NCI-H1417 treated with DMSO at 0.1 percent for 48 hours (cell line): ENCODE measurements at regions not wholly inside any gene's neighbourhood (a gene's known extent, or its start where the extent isn't known, plus 50 kb on each side); places are given as distances from the start of the nearest gene placed in this dataset.

ENCODE experiments used
- DNase-seq: peaks from one replicate; lab custom pipeline; 2025; lab: John Stamatoyannopoulos, UW

DNA sequence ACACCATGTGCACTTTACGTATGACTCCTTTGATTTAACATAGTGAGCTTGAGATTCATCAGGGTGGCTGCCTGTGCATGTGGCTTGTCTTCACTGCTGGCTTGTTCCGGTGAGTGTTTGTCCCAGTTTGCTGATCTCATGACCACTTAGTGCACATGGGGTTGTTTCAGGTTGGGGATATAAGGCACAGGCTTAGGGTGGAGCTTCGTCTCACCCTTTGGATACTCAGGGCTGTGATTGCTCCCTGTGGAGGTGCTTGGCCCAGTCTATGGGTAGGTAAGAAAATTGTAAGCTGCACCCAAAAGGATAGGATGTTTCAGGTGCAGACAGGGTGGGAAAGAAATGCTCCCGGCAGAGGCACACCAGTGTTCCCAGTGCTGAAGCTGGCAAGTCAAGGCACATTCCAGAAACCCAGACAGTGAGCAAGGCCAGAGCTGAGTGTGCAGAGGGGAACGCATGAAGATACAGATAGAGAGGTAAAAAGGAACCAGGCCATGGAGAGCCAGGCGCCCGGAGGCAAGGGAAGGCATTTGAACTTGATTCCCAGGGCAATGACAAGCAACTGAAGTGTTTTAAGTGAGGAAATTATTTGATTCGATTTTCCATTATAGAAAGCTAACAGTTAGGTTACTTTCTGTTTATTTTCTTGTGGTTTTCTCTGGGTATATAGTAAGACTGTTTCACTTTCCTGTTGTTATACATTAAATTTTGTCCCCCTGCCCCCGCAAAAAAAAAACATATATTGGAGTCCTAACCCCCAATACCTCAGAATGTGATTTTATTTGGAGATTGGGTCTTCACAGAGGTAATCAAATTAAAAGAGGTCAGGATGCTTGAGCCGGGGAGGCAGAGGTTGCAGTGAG is 289.8 kb upstream of the KLF6 start:
- DNase-seq: no peak

GRCh38 chr10:4073912-4074311 is 288.9 kb upstream of the KLF6 start:
- no peak for DNase-seq

DNA sequence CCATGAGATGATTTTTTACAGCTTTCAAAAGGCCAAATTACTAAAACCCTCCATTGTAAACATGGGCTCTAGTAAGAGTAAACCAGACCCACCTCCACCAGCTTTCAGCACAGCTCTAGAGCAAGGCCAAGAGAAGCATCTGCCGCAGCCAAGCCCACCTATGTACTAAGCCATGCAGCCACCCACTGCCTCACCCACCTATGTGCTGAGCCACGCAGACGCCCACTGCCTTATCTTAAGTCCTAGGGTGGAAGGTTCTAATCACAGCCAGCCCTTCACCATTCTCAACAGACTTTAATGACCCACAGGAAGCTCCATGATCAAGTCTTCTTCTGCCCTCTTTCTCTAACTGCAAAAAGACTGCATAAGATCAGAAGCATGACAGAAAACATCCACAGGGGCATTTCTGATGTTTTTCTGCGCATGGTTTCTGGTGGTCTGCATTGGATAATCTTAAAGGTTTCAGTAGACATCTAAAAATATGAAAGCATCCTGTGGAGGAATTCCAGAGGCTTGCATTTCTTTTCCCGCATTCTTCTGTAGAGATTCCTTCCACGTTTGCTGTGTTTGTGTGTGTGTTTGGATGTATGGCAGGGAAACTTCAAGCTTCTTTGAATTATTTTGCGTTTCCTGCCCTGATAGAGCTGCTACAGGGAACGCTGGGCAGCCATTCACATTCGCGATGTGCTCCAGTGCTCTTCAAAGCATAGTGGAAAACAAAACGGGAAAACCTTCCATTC is 286.1 kb upstream of the KLF6 start:
- DNase-seq: no peak

GRCh38 chr10:4070184-4070583 is 285.2 kb upstream of the KLF6 start:
- DNase-seq: no peak

DNA sequence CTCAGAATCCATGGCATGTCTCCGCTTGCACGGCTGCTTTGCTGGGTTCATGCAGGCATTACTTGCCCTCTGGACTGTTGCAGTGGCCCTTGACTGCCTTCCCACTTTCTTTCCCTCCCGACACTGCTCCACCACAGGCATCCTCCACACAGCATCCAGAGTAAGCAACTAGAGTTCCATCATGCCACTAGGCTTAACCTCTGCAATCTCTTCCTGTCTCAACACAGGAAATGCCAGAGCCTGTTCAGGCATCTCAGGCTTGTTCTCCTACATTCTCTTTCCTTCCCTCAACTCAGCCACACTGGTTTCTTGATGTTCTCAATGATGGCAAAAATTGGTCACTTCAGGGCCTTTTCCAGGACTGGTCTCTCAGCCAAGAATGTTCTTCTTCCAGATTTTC is 284.5 kb upstream of the KLF6 start:
- no peak for DNase-seq

- no peak for DNase-seq
Measured at GRCh38 chr10:4068629-4069028, 283.6 kb upstream of the KLF6 start.

DNA sequence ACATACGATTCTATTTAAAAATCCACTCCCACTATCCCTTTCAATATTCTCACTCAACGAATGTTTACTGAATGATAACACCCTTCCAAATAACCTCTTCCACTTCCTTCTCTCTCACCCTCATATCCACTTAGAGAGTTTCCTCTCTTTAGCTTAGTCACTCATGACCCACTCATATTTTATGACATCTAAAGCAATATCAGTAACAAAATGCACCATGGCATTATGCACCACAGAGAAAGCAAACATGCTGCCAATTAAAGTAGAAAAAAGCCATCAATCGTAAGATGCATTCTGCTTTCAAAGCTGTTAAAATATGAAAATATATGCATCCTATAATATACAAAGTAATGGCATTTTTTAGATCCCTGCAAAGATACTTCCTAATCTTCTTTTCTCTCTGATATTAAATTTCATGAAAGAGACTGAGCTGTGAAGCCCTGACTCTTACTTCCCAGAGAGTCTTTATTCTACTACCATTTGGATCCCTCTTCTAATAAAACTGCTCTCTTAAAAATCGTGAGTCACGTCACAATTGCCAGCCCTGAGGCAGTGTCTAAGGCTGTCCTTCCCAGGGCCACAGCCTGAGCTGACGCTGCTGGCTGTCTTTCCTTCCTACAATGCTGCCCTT is 283.0 kb upstream of the KLF6 start:
- no peak for DNase-seq

- no peak for DNase-seq
Measured at GRCh38 chr10:4067531-4067930, 282.5 kb upstream of the KLF6 start.

DNA sequence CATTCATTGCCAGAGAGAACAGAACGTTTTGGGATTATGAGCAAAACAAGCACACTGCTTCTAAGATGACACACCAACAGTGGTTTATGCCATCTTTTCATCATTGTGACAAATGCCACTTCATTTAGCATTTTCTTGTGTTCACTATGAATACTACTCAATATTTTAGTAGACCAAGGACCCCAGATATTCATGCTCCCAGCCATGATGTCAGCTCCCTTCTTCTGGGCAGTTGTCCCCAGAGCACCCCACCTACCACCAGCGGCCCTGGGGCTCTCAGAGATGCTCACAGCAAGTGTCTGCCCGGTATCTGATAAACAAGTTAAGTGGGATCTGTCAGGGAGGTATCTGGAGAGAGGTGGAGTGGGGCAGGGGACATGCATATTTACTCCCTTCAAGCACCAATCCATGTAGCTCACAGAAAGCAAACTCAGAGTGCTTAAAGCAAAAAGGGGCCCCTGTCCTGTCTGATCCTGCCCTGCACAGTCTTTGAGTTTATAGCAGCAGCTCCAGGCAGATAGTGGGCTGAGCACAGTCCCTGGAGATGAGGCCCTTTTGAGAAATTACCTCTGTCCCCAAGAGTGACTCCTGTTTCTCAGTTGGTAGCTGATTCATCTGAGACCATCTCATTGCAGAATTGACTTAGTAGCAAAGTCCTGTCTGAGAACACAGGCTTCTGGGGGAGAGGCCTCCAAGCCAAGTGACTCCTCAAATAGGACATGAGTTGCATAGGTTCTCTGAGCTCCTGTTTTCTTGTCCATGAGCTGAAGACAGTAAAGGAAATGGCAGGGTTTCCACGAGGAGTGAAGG is 281.8 kb upstream of the KLF6 start:
- DNase-seq: no peak

GRCh38 chr10:4064489-4064888 is 279.5 kb upstream of the KLF6 start:
- DNase-seq: no peak

DNA sequence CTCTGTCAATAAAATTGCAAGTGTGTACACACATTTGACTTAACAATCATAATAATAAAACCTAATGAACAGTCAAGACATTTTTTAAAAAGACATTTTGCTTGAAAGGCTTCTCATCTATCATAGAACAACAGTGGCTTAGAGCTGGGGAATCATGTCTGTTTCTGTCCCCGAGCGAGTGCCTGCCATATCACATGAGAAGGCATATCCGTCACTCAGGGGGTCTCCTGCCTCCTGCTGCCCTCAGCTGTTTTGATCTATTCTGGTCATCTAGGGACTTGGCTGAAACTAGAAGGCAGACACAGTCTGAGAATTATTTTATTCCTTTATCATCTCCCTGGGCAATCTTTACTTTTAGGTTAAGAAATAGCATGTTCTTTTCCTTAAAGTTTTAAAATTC is 278.7 kb upstream of the KLF6 start:
- no peak for DNase-seq

DNA sequence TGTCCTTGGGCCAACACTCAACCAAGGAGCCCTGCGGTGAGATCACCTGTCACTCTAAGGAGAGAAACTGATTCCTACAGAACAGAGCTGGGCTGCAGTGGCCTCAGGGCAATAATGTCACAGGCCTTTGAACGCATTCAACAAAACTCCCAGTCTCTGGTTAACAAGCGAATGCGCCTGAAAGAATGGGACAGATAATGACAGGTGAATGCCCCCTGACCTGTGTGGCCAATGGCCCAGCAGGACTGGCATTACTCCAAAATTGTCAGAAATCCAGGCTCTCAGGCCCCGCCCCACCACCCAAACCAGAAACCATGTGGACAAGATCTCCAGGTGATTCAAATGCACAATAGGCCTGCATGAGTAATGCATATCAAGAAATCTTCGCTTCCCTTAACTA is 277.7 kb upstream of the KLF6 start:
- DNase-seq: no peak

DNA sequence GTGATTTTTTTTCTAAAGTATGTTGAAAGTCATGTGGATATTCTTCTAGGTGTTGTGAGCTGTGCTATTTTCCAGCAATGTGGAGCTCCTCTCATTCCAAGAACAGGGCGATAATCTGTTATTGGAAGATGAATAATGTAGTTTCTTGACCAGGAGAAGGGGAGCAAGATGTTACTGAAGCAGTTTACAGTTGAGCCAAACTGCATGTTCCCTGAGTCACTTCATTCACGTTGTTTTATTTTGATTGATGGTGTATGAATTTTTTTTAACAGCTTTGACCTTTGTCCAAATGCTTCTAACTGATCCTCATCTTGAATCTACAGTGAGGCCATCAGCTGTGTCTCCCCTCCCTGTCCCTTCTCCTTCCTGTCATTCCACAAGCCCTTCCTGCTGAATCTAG is 277.1 kb upstream of the KLF6 start:
- no peak for DNase-seq

DNA sequence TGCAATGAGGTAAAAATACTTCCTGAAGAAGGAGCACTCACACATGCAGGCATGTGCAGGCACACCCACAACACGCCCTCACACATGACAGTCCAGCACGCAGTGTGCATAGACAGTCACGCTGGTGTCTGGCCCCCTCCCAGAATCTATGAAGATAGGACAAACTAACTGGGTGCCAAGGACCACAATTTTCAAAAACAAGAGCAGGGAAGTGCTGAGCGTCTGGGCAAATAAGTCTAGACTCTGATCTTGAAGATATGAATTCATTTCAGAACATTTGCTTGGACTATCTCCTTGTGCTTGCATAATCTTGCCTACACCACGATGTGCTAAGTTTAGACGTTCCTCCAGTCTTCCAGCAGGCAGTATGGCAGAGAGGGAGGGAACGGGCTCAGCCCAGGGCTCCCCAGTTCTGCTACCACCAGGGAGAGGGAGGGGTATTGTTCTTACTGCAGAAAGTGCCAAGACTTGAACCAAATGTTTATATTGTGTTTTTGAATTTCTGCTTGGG is 276.5 kb upstream of the KLF6 start:
- DNase-seq: no peak

GRCh38 chr10:4059471-4060138 is 274.6 kb upstream of the KLF6 start:
- DNase-seq: no peak

- DNase-seq: no peak
Measured at GRCh38 chr10:4058514-4059029, 273.6 kb upstream of the KLF6 start.

- DNase-seq: no peak
Measured at GRCh38 chr10:4057725-4058513, 272.9 kb upstream of the KLF6 start.

- DNase-seq: no peak
Measured at GRCh38 chr10:4057021-4057420, 272.0 kb upstream of the KLF6 start.

DNA sequence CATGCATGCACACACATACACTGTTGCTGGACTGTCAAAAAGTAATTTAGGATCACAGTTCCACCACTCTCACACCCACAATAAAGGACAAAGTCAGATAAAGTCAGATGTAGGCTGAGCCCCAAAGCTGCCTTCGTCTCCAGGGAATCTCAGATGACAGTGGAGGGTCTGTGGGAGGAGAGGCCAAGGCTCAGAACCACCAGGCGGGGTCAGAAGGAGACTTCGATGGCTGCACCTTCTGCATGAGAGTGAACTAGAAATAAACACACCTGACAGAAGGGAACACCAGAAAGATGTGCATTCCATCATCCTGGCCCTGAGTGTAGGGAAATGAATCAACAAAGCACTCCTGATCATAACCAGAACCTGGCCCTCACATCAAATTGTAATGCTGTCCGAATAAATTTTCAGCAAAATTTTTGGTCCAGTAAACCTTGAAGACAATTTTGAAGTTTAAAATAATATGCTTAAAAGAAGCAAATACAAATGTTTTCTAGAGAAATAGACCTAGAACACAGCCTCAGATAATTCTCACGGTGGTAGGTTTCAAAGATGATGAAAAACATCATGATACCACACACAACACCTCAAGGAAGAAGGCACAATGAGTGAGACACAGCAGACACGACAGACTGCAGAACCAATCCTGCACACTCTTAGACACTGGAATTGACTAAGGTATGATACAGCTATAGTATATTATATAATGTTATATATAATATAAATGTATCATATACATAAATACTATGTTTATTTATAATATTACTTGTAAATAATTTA is 269.8 kb upstream of the KLF6 start:
- DNase-seq: no peak

GRCh38 chr10:4053940-4054339 is 268.9 kb upstream of the KLF6 start:
- no peak for DNase-seq
